ENCODE measurements at regions not wholly inside any gene's neighbourhood (a gene's known extent, or its start where the extent isn't known, plus 50 kb on each side); places are given as distances from the start of the nearest gene placed in this dataset.

- TF ChIP-seq CTCF (IDR thresholded peaks at IDR 0.05) (no peak), POLR2A (IDR thresholded peaks at IDR 0.05) (no peak)
Observed at GRCh38 chr10:8400151-8400550, 345.7 kb downstream of the GATA3 start.
